Esophagus muscularis mucosa (tissue), 4 donors: ENCODE measurements at regions not wholly inside any gene's neighbourhood (a gene's known extent, or its start where the extent isn't known, plus 50 kb on each side); places are given as distances from the start of the nearest gene placed in this dataset.

Experiments
- CTCF ChIP-seq, 3 experiments: fragments of 200-600 bp in 2 of 3; fragments of 450-650 bp in 1 of 3; sonication (generic) in 2 of 3; IDR thresholded peaks; one replicate each; pipeline ENCODE4 v1.5.1; 2017 to 2019; ENCODE audit warnings: antibody characterized with exemption in 3 of 3, mild to moderate bottlenecking in 2 of 3, moderate library complexity in 1 of 3
- EP300 ChIP-seq: sonication (generic); formaldehyde crosslinking; IDR thresholded peaks from one replicate; pipeline ENCODE4 v1.6.1; 2017; ENCODE audit warnings: antibody characterized with exemption
- POLR2A ChIP-seq: fragments of 450-650 bp; IDR thresholded peaks from one replicate; pipeline ENCODE4 v1.6.1; 2017; ENCODE audit warnings: antibody characterized with exemption, moderate library complexity, mild to moderate bottlenecking, low read depth
- POLR2AphosphoS5 ChIP-seq, 2 donors: sonication (generic); formaldehyde crosslinking; IDR thresholded peaks; one replicate each; pipeline ENCODE4 v1.6.1; 2017; ENCODE audit warnings: antibody characterized with exemption in 2 of 2

- TF ChIP-seq POLR2A (no peak), CTCF (IDR thresholded peaks at IDR 0.05) (no peak), POLR2AphosphoS5 (IDR thresholded peaks at IDR 0.05) (no peak), EP300 (no peak)
These were observed 407.3 kb downstream of the RPS24 start for GRCh38 chr10:78441010-78441409.
